ENCODE measurements at regions not wholly inside any gene's neighbourhood (a gene's known extent, or its start where the extent isn't known, plus 50 kb on each side); places are given as distances from the start of the nearest gene placed in this dataset.

DNA sequence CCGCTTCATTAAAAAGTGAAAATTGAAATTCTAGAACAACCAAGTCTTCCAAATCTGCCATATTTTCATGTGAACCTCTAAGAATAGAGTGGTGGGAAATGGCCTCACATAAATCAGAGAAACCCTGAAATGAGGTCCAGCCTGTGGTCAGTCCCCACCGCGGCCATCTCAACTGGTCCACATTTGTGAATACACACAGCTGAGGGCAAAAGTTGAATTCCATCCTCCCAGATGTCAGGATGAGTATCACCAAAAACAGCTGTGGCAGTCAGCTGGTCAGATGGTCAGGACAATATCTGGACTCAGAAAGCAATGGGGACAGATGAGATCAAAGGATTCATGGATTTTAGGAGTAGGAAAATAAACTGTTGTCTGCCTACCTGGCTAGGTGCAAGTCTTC, 219.4 kb upstream of the NCKAP5 start:
- TF ChIP-seq CTCF (IDR thresholded peaks at IDR 0.05): no peak
- TF ChIP-seq POLR2A (IDR thresholded peaks at IDR 0.05): no peak

All from right lobe of liver (tissue), 4 donors.